ENCODE measurements at regions not wholly inside any gene's neighbourhood (a gene's known extent, or its start where the extent isn't known, plus 50 kb on each side); places are given as distances from the start of the nearest gene placed in this dataset.
"Not testable (repeated sequence)": the region's sequence is repeated elsewhere in the genome, so short reads cannot be mapped to it uniquely, and the experiment has no call there.

DNA sequence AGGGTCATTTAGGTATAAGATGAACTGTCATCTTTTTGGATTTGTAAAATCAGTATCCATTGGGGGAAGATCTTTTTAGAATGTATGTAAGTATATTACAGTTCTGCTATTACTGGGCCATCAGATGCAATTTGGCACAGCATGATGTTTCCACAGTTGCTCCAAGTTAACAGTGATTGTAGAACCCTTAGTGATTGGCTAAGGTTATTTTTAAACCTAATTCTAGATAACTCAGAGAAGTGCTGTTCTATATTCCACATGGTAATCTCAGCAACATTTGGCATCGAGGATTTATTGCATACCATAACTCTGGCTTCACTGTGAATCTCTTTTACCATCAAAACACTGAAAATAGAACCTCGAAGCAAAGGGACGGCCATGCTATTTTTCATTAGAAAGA, 215.7 kb upstream of the HAND2 start:
- Histone ChIP-seq H3K4me1 (ENCODE audit: control insufficient read depth, insufficient read depth, low read length) (no peaks in the 10 kb centered on the region), H3K4me3 (ENCODE audit: low read length) (no peak overlapping the region), H3K27me3 (ENCODE audit: control insufficient read depth, insufficient read depth, low read length) (no peaks in the 10 kb centered on the region), H3K36me3 (ENCODE audit: control insufficient read depth, insufficient read depth, low read length) (no peaks in the 10 kb centered on the region), H3K9me3 (ENCODE audit: control insufficient read depth, low read length) (no peaks in the 10 kb centered on the region), H3K9ac (ENCODE audit: low read length) (no peak overlapping the region)

DNA sequence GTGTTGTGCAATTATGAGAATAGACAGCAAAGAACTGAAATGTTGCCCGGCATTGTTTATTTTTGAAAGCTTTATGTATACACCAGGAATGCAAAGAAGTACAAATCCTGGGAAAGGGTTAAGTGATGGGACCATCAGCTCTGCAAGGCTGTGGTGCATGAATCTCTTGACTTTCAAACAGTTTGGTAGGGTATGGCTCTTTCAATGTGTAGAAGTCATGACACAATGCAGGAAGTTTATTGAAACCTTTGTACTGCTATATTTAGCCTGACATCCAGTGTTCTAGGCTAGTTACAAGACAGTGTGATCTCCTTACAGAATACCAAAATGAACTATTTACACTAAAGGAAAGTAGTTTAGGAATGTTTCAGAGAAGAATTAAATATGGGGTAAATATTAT, 206.8 kb upstream of the HAND2 start:
- Histone ChIP-seq H3K27me3 (ENCODE audit: control insufficient read depth, insufficient read depth, low read length) (no peaks in the 10 kb centered on the region), H3K9ac (ENCODE audit: low read length) (no peak overlapping the region)

DNA sequence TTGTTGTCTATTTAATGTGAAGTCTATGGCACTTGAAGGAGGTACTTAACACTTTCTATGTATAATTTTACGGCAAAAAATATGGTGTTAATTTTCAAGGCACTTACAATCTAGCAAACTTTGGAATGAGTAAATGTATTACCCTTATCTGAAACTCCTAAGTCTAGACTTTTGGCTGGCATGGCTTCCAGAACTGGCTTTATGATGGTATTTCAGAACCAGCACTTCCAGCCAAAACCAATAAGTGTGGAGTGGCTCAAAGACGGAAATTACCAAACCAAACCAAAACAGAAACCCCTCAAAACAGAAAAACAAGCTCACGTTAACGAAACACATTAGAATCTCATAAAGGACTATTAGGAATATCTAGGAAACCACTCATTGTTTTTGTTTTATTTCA, 205.6 kb upstream of the HAND2 start:
- no peak overlapping the region for H3K4me3 ChIP-seq (ENCODE audit: low read length)
- no peaks in the 10 kb centered on the region for H3K36me3 ChIP-seq (ENCODE audit: control insufficient read depth, insufficient read depth, low read length)
- no peaks in the 10 kb centered on the region for H3K27me3 ChIP-seq (ENCODE audit: control insufficient read depth, insufficient read depth, low read length)
- no peaks in the 10 kb centered on the region for H3K9me3 ChIP-seq (ENCODE audit: control insufficient read depth, low read length)
- H3K9ac ChIP-seq (ENCODE audit: low read length) = no peak overlapping the region
- H3K4me1 ChIP-seq (ENCODE audit: control insufficient read depth, insufficient read depth, low read length) = no peaks in the 10 kb centered on the region

More for the DNA sequence above, 206.8 kb upstream of the HAND2 start:
- no peak overlapping the region for H3K4me3 ChIP-seq (ENCODE audit: low read length)
- no peaks in the 10 kb centered on the region for H3K36me3 ChIP-seq (ENCODE audit: control insufficient read depth, insufficient read depth, low read length)
- no peaks in the 10 kb centered on the region for H3K9me3 ChIP-seq (ENCODE audit: control insufficient read depth, low read length)
- no peaks in the 10 kb centered on the region for H3K4me1 ChIP-seq (ENCODE audit: control insufficient read depth, insufficient read depth, low read length)

DNA sequence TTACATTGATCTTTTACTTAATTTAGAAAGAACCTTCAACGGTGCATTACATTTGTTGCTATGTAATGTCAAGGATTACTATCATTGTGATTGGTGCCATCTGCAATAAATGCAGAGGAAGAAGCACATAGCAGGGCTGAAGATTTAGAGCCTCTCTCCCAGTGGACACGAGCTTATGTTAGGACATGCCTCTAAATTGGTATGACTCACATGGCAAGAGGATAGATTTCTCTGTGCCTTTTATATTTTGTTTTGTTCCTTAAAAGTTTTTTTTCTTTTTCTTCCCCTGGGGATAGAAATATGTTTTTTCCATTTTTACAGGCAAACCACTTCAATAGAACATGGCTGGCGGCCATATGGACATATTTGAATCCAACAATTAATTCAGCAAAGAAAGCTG, 205.0 kb upstream of the HAND2 start:
- Histone ChIP-seq H3K9ac (ENCODE audit: low read length) (no peak overlapping the region), H3K36me3 (ENCODE audit: control insufficient read depth, insufficient read depth, low read length) (no peaks in the 10 kb centered on the region), H3K4me1 (ENCODE audit: control insufficient read depth, insufficient read depth, low read length) (no peaks in the 10 kb centered on the region), H3K27me3 (ENCODE audit: control insufficient read depth, insufficient read depth, low read length) (no peaks in the 10 kb centered on the region), H3K4me3 (ENCODE audit: low read length) (no peak overlapping the region), H3K9me3 (ENCODE audit: control insufficient read depth, low read length) (no peaks in the 10 kb centered on the region)

GRCh38 chr4:173731257-173731656, 201.2 kb upstream of the HAND2 start:
- no peaks in the 10 kb centered on the region for H3K36me3 ChIP-seq (ENCODE audit: control insufficient read depth, insufficient read depth, low read length)
- no peak overlapping the region for H3K9ac ChIP-seq (ENCODE audit: low read length)
- H3K27me3 ChIP-seq (ENCODE audit: control insufficient read depth, insufficient read depth, low read length) = no peaks in the 10 kb centered on the region
- H3K4me3 ChIP-seq (ENCODE audit: low read length) = no peak overlapping the region
- no peaks in the 10 kb centered on the region for H3K9me3 ChIP-seq (ENCODE audit: control insufficient read depth, low read length)
- H3K4me1 ChIP-seq (ENCODE audit: control insufficient read depth, insufficient read depth, low read length) = no peaks in the 10 kb centered on the region

- no peaks in the 10 kb centered on the region for H3K9me3 ChIP-seq (ENCODE audit: control insufficient read depth, low read length)
- no peak overlapping the region for H3K9ac ChIP-seq (ENCODE audit: low read length)
- H3K4me1 ChIP-seq (ENCODE audit: control insufficient read depth, insufficient read depth, low read length) = no peaks in the 10 kb centered on the region
- H3K36me3 ChIP-seq (ENCODE audit: control insufficient read depth, insufficient read depth, low read length) = no peaks in the 10 kb centered on the region
- no peak overlapping the region for H3K4me3 ChIP-seq (ENCODE audit: low read length)
- no peaks in the 10 kb centered on the region for H3K27me3 ChIP-seq (ENCODE audit: control insufficient read depth, insufficient read depth, low read length)
These were observed 192.0 kb upstream of the HAND2 start for GRCh38 chr4:173722075-173722474.

- not testable (repeated sequence) for H3K4me3 ChIP-seq (ENCODE audit: low read length); H3K4me1 ChIP-seq (ENCODE audit: control insufficient read depth, insufficient read depth, low read length); H3K9me3 ChIP-seq (ENCODE audit: control insufficient read depth, low read length); H3K27me3 ChIP-seq (ENCODE audit: control insufficient read depth, insufficient read depth, low read length); H3K9ac ChIP-seq (ENCODE audit: low read length); H3K36me3 ChIP-seq (ENCODE audit: control insufficient read depth, insufficient read depth, low read length)
These were observed 188.5 kb upstream of the HAND2 start for GRCh38 chr4:173718504-173718903.

DNA sequence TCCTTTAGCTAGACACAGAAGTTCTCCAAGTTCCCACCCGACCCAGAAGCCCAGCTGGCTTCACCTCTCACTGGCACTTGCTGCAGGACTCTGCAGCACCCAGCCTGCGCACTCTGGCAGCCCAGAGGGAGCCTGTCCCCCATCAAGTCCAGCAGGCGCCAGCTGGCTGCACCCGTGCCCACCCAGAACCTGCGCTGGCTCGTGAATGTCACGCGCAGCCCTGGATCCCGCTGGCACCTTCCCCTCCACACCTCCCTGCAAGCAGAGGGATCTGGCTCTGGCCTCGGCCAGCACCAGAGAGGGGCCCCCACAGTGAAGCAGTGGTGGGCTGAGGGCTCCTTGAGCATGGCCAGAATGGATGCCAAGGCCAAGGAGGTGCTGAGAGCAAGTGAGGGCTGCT, 187.6 kb upstream of the HAND2 start:
- Histone ChIP-seq H3K36me3 (ENCODE audit: control insufficient read depth, insufficient read depth, low read length) (no peaks in the 10 kb centered on the region), H3K27me3 (ENCODE audit: control insufficient read depth, insufficient read depth, low read length) (no peaks in the 10 kb centered on the region), H3K9ac (ENCODE audit: low read length) (no peak overlapping the region), H3K4me1 (ENCODE audit: control insufficient read depth, insufficient read depth, low read length) (no peaks in the 10 kb centered on the region), H3K4me3 (ENCODE audit: low read length) (no peak overlapping the region), H3K9me3 (ENCODE audit: control insufficient read depth, low read length) (no peaks in the 10 kb centered on the region)

GRCh38 chr4:173714456-173714855, 184.4 kb upstream of the HAND2 start:
- H3K4me1 ChIP-seq (ENCODE audit: control insufficient read depth, insufficient read depth, low read length) = no peaks in the 10 kb centered on the region
- no peak overlapping the region for H3K4me3 ChIP-seq (ENCODE audit: low read length)
- no peak overlapping the region for H3K9ac ChIP-seq (ENCODE audit: low read length)
- no peaks in the 10 kb centered on the region for H3K9me3 ChIP-seq (ENCODE audit: control insufficient read depth, low read length)
- no peaks in the 10 kb centered on the region for H3K36me3 ChIP-seq (ENCODE audit: control insufficient read depth, insufficient read depth, low read length)
- no peaks in the 10 kb centered on the region for H3K27me3 ChIP-seq (ENCODE audit: control insufficient read depth, insufficient read depth, low read length)

- Histone ChIP-seq H3K9me3 (ENCODE audit: control insufficient read depth, low read length) (no peaks in the 10 kb centered on the region), H3K27me3 (ENCODE audit: control insufficient read depth, insufficient read depth, low read length) (no peaks in the 10 kb centered on the region), H3K36me3 (ENCODE audit: control insufficient read depth, insufficient read depth, low read length) (no peaks in the 10 kb centered on the region), H3K9ac (ENCODE audit: low read length) (no peak overlapping the region), H3K4me3 (ENCODE audit: low read length) (no peak overlapping the region), H3K4me1 (ENCODE audit: control insufficient read depth, insufficient read depth, low read length) (no peaks in the 10 kb centered on the region)
These were observed 183.0 kb upstream of the HAND2 start for GRCh38 chr4:173713026-173713425.

GRCh38 chr4:173707658-173708419, 177.8 kb upstream of the HAND2 start:
- H3K27me3 ChIP-seq (ENCODE audit: control insufficient read depth, insufficient read depth, low read length) = no peaks in the 10 kb centered on the region
- no peak overlapping the region for H3K9ac ChIP-seq (ENCODE audit: low read length)
- H3K4me1 ChIP-seq (ENCODE audit: control insufficient read depth, insufficient read depth, low read length) = no peaks in the 10 kb centered on the region
- no peaks in the 10 kb centered on the region for H3K9me3 ChIP-seq (ENCODE audit: control insufficient read depth, low read length)
- no peak overlapping the region for H3K4me3 ChIP-seq (ENCODE audit: low read length)
- no peaks in the 10 kb centered on the region for H3K36me3 ChIP-seq (ENCODE audit: control insufficient read depth, insufficient read depth, low read length)

DNA sequence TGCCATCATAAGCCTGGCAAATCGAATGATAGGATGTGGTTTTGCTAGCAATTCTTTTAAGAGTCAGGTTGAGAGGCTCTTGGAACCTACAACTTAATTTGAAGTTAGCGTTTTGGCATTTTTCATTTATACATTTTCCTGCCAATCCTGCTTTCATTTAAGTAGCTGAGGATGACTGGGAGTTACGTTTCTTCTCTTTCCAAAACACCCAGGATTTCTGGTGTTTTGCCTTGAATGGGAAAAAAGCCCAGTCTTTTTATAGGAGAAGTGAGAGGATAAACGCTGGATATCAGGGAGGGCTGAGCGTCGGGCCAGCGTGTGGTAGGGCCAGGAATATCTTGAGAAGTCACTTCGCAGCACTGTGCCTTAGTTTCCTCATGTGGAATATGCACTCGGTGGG, 174.2 kb upstream of the HAND2 start:
- Histone ChIP-seq H3K9ac (ENCODE audit: low read length) (no peak overlapping the region), H3K9me3 (ENCODE audit: control insufficient read depth, low read length) (no peaks in the 10 kb centered on the region), H3K27me3 (ENCODE audit: control insufficient read depth, insufficient read depth, low read length) (no peaks in the 10 kb centered on the region), H3K4me1 (ENCODE audit: control insufficient read depth, insufficient read depth, low read length) (no peaks in the 10 kb centered on the region), H3K4me3 (ENCODE audit: low read length) (no peak overlapping the region), H3K36me3 (ENCODE audit: control insufficient read depth, insufficient read depth, low read length) (no peaks in the 10 kb centered on the region)

- no peak overlapping the region for H3K4me3 ChIP-seq (ENCODE audit: low read length)
- H3K4me1 ChIP-seq (ENCODE audit: control insufficient read depth, insufficient read depth, low read length) = no peaks in the 10 kb centered on the region
- no peaks in the 10 kb centered on the region for H3K9me3 ChIP-seq (ENCODE audit: control insufficient read depth, low read length)
- no peak overlapping the region for H3K9ac ChIP-seq (ENCODE audit: low read length)
- H3K36me3 ChIP-seq (ENCODE audit: control insufficient read depth, insufficient read depth, low read length) = no peaks in the 10 kb centered on the region
- no peaks in the 10 kb centered on the region for H3K27me3 ChIP-seq (ENCODE audit: control insufficient read depth, insufficient read depth, low read length)
These were observed 173.0 kb upstream of the HAND2 start for GRCh38 chr4:173703021-173703420.
